GM20431 (cell line): ENCODE measurements at regions not wholly inside any gene's neighbourhood (a gene's known extent, or its start where the extent isn't known, plus 50 kb on each side); places are given as distances from the start of the nearest gene placed in this dataset.
"Not testable (repeated sequence)": the region's sequence is repeated elsewhere in the genome, so short reads cannot be mapped to it uniquely, and the experiment has no call there.

Source experiments
- in situ Hi-C: fragments of 300-500 bp; cut with MseI, MboI; formaldehyde crosslinking; loops from one replicate; pipeline ENCODE4 v1.15.0; 2020; ENCODE audit warnings: low sequenced_read_pairs; ENCODE audit not compliant: unreplicated experiment

DNA sequence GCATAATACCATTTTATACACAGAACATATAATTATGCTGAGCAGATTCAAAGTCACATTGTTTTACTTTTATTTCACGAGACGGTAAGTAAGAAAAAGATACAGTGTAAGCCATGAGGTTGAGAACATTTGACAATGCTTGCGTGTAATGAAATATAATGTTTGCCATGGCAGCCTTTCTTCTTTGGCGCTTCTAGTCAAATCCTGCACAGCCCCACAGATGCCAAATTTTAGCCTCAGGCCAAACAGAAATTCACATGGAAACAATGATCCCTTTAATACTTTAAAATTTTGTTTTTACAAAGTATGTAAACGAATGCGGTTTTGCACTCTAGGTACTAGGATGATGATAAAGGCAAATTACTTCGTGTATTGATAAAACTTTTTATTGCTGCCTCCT lies 502.7 kb upstream of the SMIM31 start:
- in situ Hi-C loops = no loop called here

GRCh38 chr4:164252286-164252685 lies 501.6 kb upstream of the SMIM31 start:
- in situ Hi-C loops = no loop called here

- in situ Hi-C loops = no loop called here
These were observed 492.1 kb upstream of the SMIM31 start for GRCh38 chr4:164261831-164262230.

DNA sequence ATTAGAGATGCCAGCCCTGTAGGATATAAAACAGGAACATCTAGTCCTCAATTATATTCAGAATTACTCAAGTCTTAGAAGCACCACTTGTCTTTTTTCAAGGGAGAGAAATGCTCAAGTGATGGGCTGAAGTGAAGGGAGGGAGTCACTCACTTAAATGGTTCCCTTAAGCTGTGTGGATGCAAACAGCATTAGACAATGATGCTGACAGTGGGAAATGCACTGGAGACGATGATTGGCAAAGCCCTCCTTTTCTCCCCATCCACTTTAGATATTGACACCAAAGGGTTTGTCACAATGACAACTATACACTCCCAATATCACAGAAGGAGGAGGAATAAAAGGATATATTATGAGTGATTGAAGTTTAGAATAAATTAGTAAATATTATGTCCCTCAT lies 491.4 kb upstream of the SMIM31 start:
- in situ Hi-C loops = not testable (repeated sequence)

GRCh38 chr4:164277414-164277813 lies 476.5 kb upstream of the SMIM31 start:
- in situ Hi-C loops = not testable (repeated sequence)

- in situ Hi-C loops = no loop called here
These were observed 466.8 kb upstream of the SMIM31 start for GRCh38 chr4:164287173-164287572.

DNA sequence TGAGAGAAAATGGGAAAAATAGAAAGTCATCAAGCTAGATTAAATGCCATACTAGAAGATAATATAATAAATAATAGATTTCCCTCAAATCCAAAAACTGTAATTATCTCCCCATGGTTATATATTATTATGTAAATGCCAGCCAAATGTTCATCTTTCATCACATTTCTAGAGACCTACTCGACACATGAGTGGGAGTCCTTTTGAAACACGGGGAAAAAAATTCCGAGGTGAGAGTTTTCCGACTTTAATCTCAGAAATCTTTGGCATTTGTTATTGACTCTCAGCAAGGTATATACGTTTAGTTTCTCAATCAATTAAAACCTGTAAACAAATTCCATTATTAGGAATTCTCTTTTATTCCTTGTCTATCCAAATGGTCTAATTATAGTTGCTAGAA lies 465.4 kb upstream of the SMIM31 start:
- in situ Hi-C loops = no loop called here

GRCh38 chr4:164293203-164293602 lies 460.7 kb upstream of the SMIM31 start:
- in situ Hi-C loops = no loop called here

GRCh38 chr4:164293743-164294142 lies 460.2 kb upstream of the SMIM31 start:
- in situ Hi-C loops = no loop called here

GRCh38 chr4:164301430-164301829 lies 452.5 kb upstream of the SMIM31 start:
- in situ Hi-C loops = no loop called here

DNA sequence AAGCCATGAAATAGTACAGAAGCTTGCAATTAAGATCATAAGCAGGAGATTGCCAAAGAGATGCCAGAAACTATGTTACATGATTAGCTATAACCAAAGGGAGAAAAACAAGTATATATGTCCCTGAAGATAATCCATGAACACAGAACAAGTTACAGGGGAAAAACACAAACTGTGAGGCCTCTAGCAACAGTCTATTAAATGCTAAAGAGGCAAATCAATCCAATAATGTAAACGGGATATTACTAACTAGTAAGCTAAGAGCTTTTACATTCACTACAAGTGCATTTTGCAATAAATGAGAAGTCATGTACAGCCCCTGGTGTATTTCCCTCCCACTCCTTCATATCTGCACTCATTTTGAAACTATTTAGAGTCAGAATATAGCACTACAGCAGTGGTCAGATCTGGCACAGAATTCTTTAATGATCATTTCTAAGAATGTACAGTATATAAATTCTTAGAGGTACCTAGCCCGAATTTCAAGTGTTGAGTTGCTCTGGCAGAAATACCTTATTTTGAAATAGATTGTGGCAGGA lies 449.8 kb upstream of the SMIM31 start:
- in situ Hi-C loops = no loop called here

- in situ Hi-C loops = no loop called here
These were observed 449.1 kb upstream of the SMIM31 start for GRCh38 chr4:164304861-164305260.

GRCh38 chr4:164307262-164307661 lies 446.7 kb upstream of the SMIM31 start:
- in situ Hi-C loops = no loop called here

GRCh38 chr4:164312671-164313070 lies 441.3 kb upstream of the SMIM31 start:
- in situ Hi-C loops = no loop called here

DNA sequence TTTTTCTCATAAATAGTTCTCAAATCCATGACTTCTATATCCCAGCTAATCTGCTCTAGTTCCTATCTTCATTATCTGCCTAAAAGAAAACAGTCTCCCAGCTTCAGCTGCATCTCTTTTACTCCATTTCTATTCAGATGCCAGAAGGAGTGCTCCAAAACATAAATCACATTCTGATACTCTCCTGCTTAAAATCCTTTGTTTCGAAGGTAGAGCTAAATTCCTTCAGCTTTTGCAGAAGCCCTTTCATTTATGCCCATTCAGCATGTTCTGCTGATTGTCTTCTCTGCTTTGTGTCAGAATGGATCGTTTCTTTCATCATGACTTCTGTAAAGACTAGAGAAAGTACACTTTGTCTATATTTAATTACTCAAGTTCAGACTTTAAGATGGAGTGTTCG lies 440.1 kb upstream of the SMIM31 start:
- in situ Hi-C loops = no loop called here

- in situ Hi-C loops = no loop called here
These were observed 435.6 kb upstream of the SMIM31 start for GRCh38 chr4:164318350-164318749.

GRCh38 chr4:164319688-164320087 lies 434.2 kb upstream of the SMIM31 start:
- in situ Hi-C loops = no loop called here

GRCh38 chr4:164320847-164321246 lies 433.1 kb upstream of the SMIM31 start:
- in situ Hi-C loops = no loop called here

- in situ Hi-C loops = no loop called here
These were observed 427.9 kb upstream of the SMIM31 start for GRCh38 chr4:164326056-164326455.

DNA sequence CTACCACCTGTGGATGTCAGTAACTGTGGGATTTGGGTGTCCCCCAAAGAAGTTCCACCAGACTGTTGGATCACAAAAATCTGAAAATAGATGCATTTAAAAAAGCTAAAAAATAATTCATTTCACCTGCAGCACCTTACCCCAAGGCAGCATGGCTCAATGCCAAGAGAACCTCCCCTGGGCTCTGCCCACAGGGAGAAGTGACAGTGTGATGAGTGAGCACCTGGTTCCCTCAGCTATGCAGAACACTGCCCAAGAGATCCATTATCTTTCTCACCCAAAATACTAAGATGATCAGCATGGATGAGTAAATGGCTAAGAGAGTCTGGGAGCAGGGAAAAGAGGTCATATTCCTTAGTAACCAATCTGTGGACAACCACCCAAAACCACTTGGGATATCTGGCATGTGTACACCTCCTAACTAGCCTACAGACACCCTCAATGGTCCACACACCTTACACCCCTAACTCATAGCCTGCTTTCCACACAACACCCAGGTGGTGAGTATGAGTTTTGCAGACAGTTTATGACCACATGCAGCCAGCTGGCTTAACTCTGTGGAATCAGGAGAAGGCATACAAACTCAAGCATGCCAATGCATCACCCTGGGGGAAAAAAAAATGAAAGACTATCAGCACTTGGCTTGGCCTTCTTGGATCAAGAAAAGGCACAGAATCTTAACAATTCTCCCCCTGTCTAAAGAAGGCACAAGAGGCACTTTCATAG lies 416.5 kb upstream of the SMIM31 start:
- in situ Hi-C loops = no loop called here

DNA sequence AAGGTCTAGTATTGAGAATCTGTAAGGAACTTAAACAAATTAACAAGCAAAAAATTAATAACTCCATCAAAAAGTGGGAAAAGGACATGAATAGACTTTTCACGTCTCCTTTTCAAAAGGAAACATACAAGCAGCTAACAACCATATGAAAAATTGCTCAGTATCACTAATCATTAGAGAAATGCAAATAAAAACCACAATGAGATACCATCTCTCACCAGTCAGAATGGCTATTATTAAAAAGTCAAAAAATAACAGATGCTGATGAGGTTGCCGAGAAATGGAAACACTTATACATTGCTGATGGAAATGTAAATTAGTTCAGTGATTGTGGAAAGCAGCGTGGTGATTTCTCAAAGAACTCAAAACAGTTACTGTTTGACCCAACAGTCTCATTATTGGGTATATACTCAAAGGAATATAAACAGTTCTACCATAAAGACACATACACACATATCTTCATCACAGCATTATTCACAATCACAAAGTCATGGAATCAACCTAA lies 410.4 kb upstream of the SMIM31 start:
- in situ Hi-C loops = no loop called here

DNA sequence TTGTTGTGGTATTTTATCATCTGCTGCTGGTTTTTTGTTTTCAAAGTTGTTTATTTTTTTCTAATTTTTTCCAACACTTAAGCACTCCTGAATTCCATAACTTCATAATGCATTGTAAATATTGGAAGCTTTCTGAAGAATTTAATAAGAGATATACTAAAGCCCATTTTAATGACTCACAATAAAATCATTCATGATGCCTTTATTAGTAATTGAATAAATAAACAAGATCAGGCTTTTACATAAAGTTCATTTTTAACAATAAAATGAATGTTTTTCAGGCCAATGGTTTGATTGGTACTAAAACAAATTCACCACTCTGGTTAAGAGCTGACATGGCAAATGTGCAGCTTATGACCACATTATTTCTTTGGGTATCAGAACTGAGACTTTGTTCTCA lies 408.2 kb upstream of the SMIM31 start:
- in situ Hi-C loops = no loop called here
